Sigmoid colon (tissue), 4 donors: ENCODE measurements at regions not wholly inside any gene's neighbourhood (a gene's known extent, or its start where the extent isn't known, plus 50 kb on each side); places are given as distances from the start of the nearest gene placed in this dataset.

Experiments
- EP300 ChIP-seq, 4 donors: sonication (generic); formaldehyde crosslinking; IDR thresholded peaks; one replicate each; pipeline ENCODE4 v1.6.1; 2017; ENCODE audit warnings: antibody characterized with exemption in 4 of 4
- POLR2AphosphoS5 ChIP-seq, 4 donors: sonication (generic); formaldehyde crosslinking; IDR thresholded peaks; one replicate each; pipeline ENCODE4 v1.6.1; 2017; ENCODE audit warnings: antibody characterized with exemption in 4 of 4
- TF ChIP-seq, protein P1 (sequence below), 4 experiments: fragments of 450-650 bp in 3 of 4; fragments of 200-600 bp in 1 of 4; IDR thresholded peaks; one replicate each; pipeline ENCODE4 v1.5.1; 2016 to 2019; ENCODE audit warnings: antibody characterized with exemption in 4 of 4, mild to moderate bottlenecking in 3 of 4, moderate library complexity in 2 of 4

DNA sequence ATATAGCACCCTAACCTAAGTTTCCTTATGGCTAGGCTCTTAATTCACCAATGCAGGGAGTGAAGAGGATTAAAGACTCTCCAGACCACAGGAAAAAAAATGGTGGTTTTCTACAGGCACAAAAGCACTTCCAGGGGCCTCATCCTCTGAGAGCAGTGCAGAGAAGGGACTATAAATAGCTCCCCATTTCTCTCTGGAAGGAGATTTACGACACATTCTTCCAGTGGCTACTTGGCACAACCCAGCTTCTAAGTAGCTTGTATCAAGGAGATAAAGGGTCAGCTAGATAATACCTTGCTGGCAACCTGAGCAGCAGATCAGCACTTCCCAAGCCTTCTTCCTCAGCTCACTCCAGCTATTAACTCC lies 73.5 kb downstream of the CRPPA start:
- TF ChIP-seq, protein P1, sequence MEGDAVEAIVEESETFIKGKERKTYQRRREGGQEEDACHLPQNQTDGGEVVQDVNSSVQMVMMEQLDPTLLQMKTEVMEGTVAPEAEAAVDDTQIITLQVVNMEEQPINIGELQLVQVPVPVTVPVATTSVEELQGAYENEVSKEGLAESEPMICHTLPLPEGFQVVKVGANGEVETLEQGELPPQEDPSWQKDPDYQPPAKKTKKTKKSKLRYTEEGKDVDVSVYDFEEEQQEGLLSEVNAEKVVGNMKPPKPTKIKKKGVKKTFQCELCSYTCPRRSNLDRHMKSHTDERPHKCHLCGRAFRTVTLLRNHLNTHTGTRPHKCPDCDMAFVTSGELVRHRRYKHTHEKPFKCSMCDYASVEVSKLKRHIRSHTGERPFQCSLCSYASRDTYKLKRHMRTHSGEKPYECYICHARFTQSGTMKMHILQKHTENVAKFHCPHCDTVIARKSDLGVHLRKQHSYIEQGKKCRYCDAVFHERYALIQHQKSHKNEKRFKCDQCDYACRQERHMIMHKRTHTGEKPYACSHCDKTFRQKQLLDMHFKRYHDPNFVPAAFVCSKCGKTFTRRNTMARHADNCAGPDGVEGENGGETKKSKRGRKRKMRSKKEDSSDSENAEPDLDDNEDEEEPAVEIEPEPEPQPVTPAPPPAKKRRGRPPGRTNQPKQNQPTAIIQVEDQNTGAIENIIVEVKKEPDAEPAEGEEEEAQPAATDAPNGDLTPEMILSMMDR (IDR thresholded peaks at IDR 0.05): no peak
- TF ChIP-seq POLR2AphosphoS5 (IDR thresholded peaks at IDR 0.05) (no peak), EP300 (IDR thresholded peaks at IDR 0.05) (no peak)
